GM23338 (cell line): ENCODE measurements at regions not wholly inside any gene's neighbourhood (a gene's known extent, or its start where the extent isn't known, plus 50 kb on each side); places are given as distances from the start of the nearest gene placed in this dataset.

Experiments
- ATAC-seq: fragments of 200-7000 bp; cut with Tn5 transposase; 3 replicates; pipeline ENCODE4 v1.9.1; 2020
- DNase-seq: peaks from one replicate; pipeline ENCODE4 v3.0.0-alpha.2; 2015; ENCODE audit warnings: low spot score
- H2AFZ ChIP-seq: fragments of 200-600 bp; sonication (generic); 2 replicates; pipeline ENCODE4 v1.8.0; 2016; ENCODE audit warnings: antibody characterized with exemption, mild to moderate bottlenecking, moderate library complexity
- H3F3A ChIP-seq: fragments of 200-600 bp; sonication (generic); replicated peaks from 2 replicates; pipeline ENCODE4 v1.8.0; 2017; ENCODE audit warnings: antibody characterized with exemption, mixed run types, low read depth
- H3K27ac ChIP-seq: fragments of 200-600 bp; sonication (generic); 2 replicates; pipeline ENCODE4 v1.6.1; 2016; ENCODE audit warnings: low read depth
- H3K27me3 ChIP-seq: fragments of 200-600 bp; sonication (generic); 2 replicates; pipeline ENCODE4 v1.8.0; 2016; ENCODE audit warnings: mild to moderate bottlenecking, mixed run types, moderate library complexity; ENCODE audit not compliant: insufficient read depth
- H3K36me3 ChIP-seq: fragments of 200-600 bp; sonication (generic); 2 replicates; pipeline ENCODE4 v1.8.0; 2016; ENCODE audit warnings: mild to moderate bottlenecking; ENCODE audit not compliant: insufficient read depth
- H3K4me1 ChIP-seq: fragments of 200-600 bp; sonication (generic); 2 replicates; pipeline ENCODE4 v1.8.0; 2016; ENCODE audit warnings: mild to moderate bottlenecking, moderate library complexity; ENCODE audit not compliant: insufficient read depth
- H3K4me2 ChIP-seq: fragments of 200-600 bp; sonication (generic); 2 replicates; pipeline ENCODE4 v1.7.1; 2017; ENCODE audit warnings: mixed run types
- H3K4me3 ChIP-seq: fragments of 200-600 bp; sonication (generic); 2 replicates; pipeline ENCODE4 v1.6.1; 2016; ENCODE audit warnings: mixed run types
- H3K79me2 ChIP-seq: fragments of 200-600 bp; sonication (generic); replicated peaks from 2 replicates; pipeline ENCODE4 v1.8.0; 2017; ENCODE audit warnings: mild to moderate bottlenecking; ENCODE audit not compliant: insufficient read depth
- H3K9me2 ChIP-seq: fragments of 200-600 bp; sonication (generic); 2 replicates; pipeline ENCODE4 v1.8.0; 2017; ENCODE audit not compliant: insufficient read depth
- H4K20me1 ChIP-seq: fragments of 200-600 bp; sonication (generic); replicated peaks from 2 replicates; pipeline ENCODE4 v1.8.0; 2017; ENCODE audit warnings: mild to moderate bottlenecking; ENCODE audit not compliant: insufficient read depth
- H3K27ac Mint-ChIP-seq: 2 replicates; pipeline ENCODE4 v1.8.0; 2020; ENCODE audit warnings: inconsistent platforms, mild to moderate bottlenecking, moderate library complexity, mixed read lengths
- H3K27me3 Mint-ChIP-seq: 3 replicates; pipeline ENCODE4 v1.8.0; 2022; ENCODE audit warnings: low read depth, mild to moderate bottlenecking, moderate library complexity, mixed read lengths, inconsistent platforms; ENCODE audit not compliant: insufficient read depth, poor library complexity
- H3K36me3 Mint-ChIP-seq: 3 replicates; pipeline ENCODE4 v1.8.0; 2021; ENCODE audit warnings: low read depth, mild to moderate bottlenecking, inconsistent platforms, moderate library complexity, mixed read lengths
- H3K4me1 Mint-ChIP-seq: 3 replicates; pipeline ENCODE4 v1.8.0; 2020; ENCODE audit warnings: mild to moderate bottlenecking, inconsistent platforms, mixed read lengths
- H3K4me3 Mint-ChIP-seq: 3 replicates; pipeline ENCODE4 v1.8.0; 2021; ENCODE audit warnings: moderate library complexity, mild to moderate bottlenecking, inconsistent platforms, mixed read lengths
- H3K9me3 Mint-ChIP-seq: 3 replicates; pipeline ENCODE4 v1.8.0; 2020; ENCODE audit warnings: moderate library complexity, mild to moderate bottlenecking, inconsistent platforms, mixed read lengths
- CTCF ChIP-seq, 2 experiments: fragments of 200-600 bp in 1 of 2; sonication (generic) in 1 of 2; conservative IDR thresholded peaks; 2 replicates each; pipeline versions ENCODE4 v1.5.1 to v1.6.1; 2016 to 2017; ENCODE audit warnings: antibody characterized with exemption in 2 of 2, low read depth in 2 of 2, mild to moderate bottlenecking in 2 of 2, moderate library complexity in 1 of 2
- EZH2 ChIP-seq: fragments of 200-600 bp; sonication (generic); IDR thresholded peaks from one replicate; pipeline ENCODE4 v1.8.0; 2017; ENCODE audit warnings: antibody characterized with exemption, mild to moderate bottlenecking, low read depth; ENCODE audit not compliant: unreplicated experiment
- NANOG ChIP-seq: IDR thresholded peaks from 2 replicates; pipeline ENCODE4 v1.6.1; 2016; ENCODE audit warnings: antibody characterized with exemption, borderline replicate concordance
- POLR2AphosphoS5 ChIP-seq: IDR thresholded peaks from 2 replicates; pipeline ENCODE4 v1.6.1; 2016; ENCODE audit warnings: antibody characterized with exemption, low read depth
- REST ChIP-seq: IDR thresholded peaks from one replicate; pipeline ENCODE4 v1.6.1; 2018; ENCODE audit warnings: antibody characterized with exemption; ENCODE audit not compliant: unreplicated experiment
- ZNF114 ChIP-seq: fragments of 250-450 bp; sonication (Bioruptor Pico); IDR thresholded peaks from 2 replicates; pipeline ENCODE4 v1.5.0; 2020; ENCODE audit warnings: mild to moderate bottlenecking, moderate library complexity

DNA sequence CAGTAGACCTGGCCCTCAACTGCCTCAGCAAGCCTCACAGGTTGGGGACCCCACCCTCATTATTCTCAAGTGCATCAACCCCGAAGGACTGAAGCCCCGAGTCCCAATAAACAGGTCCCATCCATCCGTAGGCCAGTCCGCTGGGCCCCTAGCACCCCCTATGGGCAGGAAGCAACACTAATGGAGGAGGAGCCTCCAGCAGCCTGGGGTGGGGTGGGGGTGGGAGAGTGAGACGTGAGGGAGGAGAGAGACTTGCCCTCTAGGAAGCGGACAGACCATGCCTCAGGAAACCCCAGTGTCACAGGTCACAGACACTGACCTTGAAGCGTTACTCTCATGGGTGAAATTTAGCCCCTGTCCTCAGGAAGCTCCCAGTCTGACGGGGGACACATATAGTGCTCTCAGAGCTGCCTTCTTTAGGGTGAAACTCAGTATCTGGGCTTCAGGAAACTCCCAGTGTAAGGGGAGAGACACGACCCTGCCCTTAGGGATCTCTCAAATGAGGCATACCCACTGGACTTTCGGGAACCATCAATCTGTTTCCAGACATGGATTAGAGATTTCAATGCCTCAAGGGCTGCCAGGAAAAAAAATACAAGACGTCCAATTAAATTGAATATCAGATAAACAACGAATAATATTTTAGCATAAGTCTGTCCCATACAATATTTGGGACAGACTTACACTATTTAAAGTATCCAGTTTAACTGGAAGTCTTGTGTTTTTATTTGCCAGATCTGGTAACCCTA is 125.8 kb downstream of the MRPL14 start:
- peak; percentile 39; the same call in 1 of the 2 replicates for TF ChIP-seq POLR2AphosphoS5
- TF ChIP-seq CTCF (conservative IDR thresholded peaks at IDR 0.05; ENCODE audit: low read depth in 2 of 2): peak; percentile 65 to 84
- no peak for TF ChIP-seq ZNF114 (CRISPR knock-in tag)
- Histone ChIP-seq H3F3A (peaks cover 15% of the 10 kb centered on the region), H3K27ac (peak overlapping the region; percentile 80; the same call in 1 of the 2 replicates), H2AFZ (no peak overlapping the region), H3K4me2 (peak overlapping the region; percentile 86), H3K4me1 (peaks cover 53% of the 10 kb centered on the region), H3K9me2 (no peaks in the 10 kb centered on the region), H3K36me3 (no peaks in the 10 kb centered on the region), H3K27me3 (peaks cover 30% of the 10 kb centered on the region), H3K79me2 (no peaks in the 10 kb centered on the region), H4K20me1 (no peaks in the 10 kb centered on the region), H3K4me3 (peak overlapping the region; percentile 74)
- ATAC-seq (peak; percentile 55), DNase-seq (peak; percentile 85)
- peaks cover 5% of the 10 kb centered on the region; the same call in 1 of the 3 replicates for H3K36me3 Mint-ChIP-seq
- H3K27ac Mint-ChIP-seq: 0 out of 2 replicates have a peak overlapping the region, but pooled peaks have one; percentile 57
- H3K27me3 Mint-ChIP-seq: peaks cover 32% of the 10 kb centered on the region
- peak overlapping the region; percentile 70 for H3K4me3 Mint-ChIP-seq
- peaks cover 56% of the 10 kb centered on the region for H3K4me1 Mint-ChIP-seq
- peaks cover 6% of the 10 kb centered on the region for H3K9me3 Mint-ChIP-seq

GRCh38 chr6:44000164-44000842 is 126.9 kb downstream of the MRPL14 start:
- peaks cover 5% of the 10 kb centered on the region; the same call in 1 of the 3 replicates for H3K36me3 Mint-ChIP-seq
- H3K27ac Mint-ChIP-seq: no peak overlapping the region
- Histone ChIP-seq H4K20me1 (no peaks in the 10 kb centered on the region), H3F3A (peaks cover 15% of the 10 kb centered on the region), H3K9me2 (no peaks in the 10 kb centered on the region), H3K27me3 (peaks cover 27% of the 10 kb centered on the region), H3K79me2 (no peaks in the 10 kb centered on the region), H3K4me1 (peaks cover 42% of the 10 kb centered on the region), H3K4me3 (peak overlapping the region; percentile 74; the same call in 1 of the 2 replicates), H3K4me2 (peak overlapping the region; percentile 70; the same call in 1 of the 2 replicates), H3K36me3 (no peaks in the 10 kb centered on the region), H3K27ac (no peak overlapping the region), H2AFZ (no peak overlapping the region)
- peaks cover 32% of the 10 kb centered on the region for H3K27me3 Mint-ChIP-seq
- H3K9me3 Mint-ChIP-seq: peaks cover 6% of the 10 kb centered on the region
- H3K4me1 Mint-ChIP-seq: peaks cover 44% of the 10 kb centered on the region
- H3K4me3 Mint-ChIP-seq: no peak overlapping the region
- DNase-seq (peak; percentile 53), ATAC-seq (no peak)
- TF ChIP-seq POLR2AphosphoS5: no peak
- TF ChIP-seq EZH2: no peak
- TF ChIP-seq CTCF (conservative IDR thresholded peaks at IDR 0.05; ENCODE audit: low read depth in 2 of 2): no peak
- no peak for TF ChIP-seq ZNF114 (CRISPR knock-in tag)
- TF ChIP-seq REST: no peak
- no peak for TF ChIP-seq NANOG
